Endodermal cell (in vitro differentiated cells): ENCODE measurements at regions not wholly inside any gene's neighbourhood (a gene's known extent, or its start where the extent isn't known, plus 50 kb on each side); places are given as distances from the start of the nearest gene placed in this dataset.
"Not testable (repeated sequence)": the region's sequence is repeated elsewhere in the genome, so short reads cannot be mapped to it uniquely, and the experiment has no call there.

ENCODE experiments used
- DNase-seq: peaks from one replicate; pipeline ENCODE4 v3.0.0-alpha.2; 2017
- H3K27ac ChIP-seq: 2 replicates; pipeline ENCODE4 v1.5.1; 2013; ENCODE audit warnings: mild to moderate bottlenecking, low read depth, low read length, moderate library complexity
- H3K27me3 ChIP-seq: 2 replicates; pipeline ENCODE4 v1.6.1; 2013; ENCODE audit warnings: mild to moderate bottlenecking, low read length, moderate library complexity; ENCODE audit not compliant: insufficient read depth, control insufficient read depth, poor library complexity, severe bottlenecking
- H3K36me3 ChIP-seq: 2 replicates; pipeline ENCODE4 v1.7.0; 2013; ENCODE audit warnings: mild to moderate bottlenecking, low read length, moderate library complexity; ENCODE audit not compliant: control insufficient read depth, insufficient read depth
- H3K4me1 ChIP-seq: one replicate; pipeline ENCODE4 v1.7.0; 2013; ENCODE audit warnings: low read length; ENCODE audit not compliant: control insufficient read depth, insufficient read depth
- H3K4me3 ChIP-seq: 2 replicates; pipeline ENCODE4 v1.5.1; 2013; ENCODE audit warnings: mild to moderate bottlenecking, low read length, moderate library complexity
- H3K9ac ChIP-seq: 2 replicates; pipeline ENCODE4 v1.6.1; 2013; ENCODE audit warnings: mild to moderate bottlenecking, low read length, moderate library complexity; ENCODE audit not compliant: poor library complexity, severe bottlenecking; ENCODE audit errors: extremely low read depth
- H3K9me3 ChIP-seq: 2 replicates; pipeline ENCODE4 v1.6.1; 2013; ENCODE audit warnings: mild to moderate bottlenecking, low read length, moderate library complexity; ENCODE audit not compliant: control insufficient read depth
- H3K27ac Mint-ChIP-seq: 2 replicates; pipeline ENCODE4 v1.8.0; 2020; ENCODE audit warnings: mixed read lengths
- H3K27me3 Mint-ChIP-seq: 2 replicates; pipeline ENCODE4 v1.8.0; 2021; ENCODE audit warnings: mild to moderate bottlenecking, mixed read lengths; ENCODE audit not compliant: insufficient read depth
- H3K36me3 Mint-ChIP-seq: 2 replicates; pipeline ENCODE4 v1.8.0; 2020; ENCODE audit warnings: low read depth, mixed read lengths
- H3K4me1 Mint-ChIP-seq: 2 replicates; pipeline ENCODE4 v1.8.0; 2020; ENCODE audit warnings: mixed read lengths
- H3K4me3 Mint-ChIP-seq: 2 replicates; pipeline ENCODE4 v1.8.0; 2020; ENCODE audit warnings: mild to moderate bottlenecking, moderate library complexity, mixed read lengths
- H3K9me3 Mint-ChIP-seq: 2 replicates; pipeline ENCODE4 v1.8.0; 2020; ENCODE audit warnings: mild to moderate bottlenecking, mixed read lengths
- WGBS, 2 experiments: methylation state at CpG; one replicate each; pipeline versions ENCODE4 v1.1.5 to v1.1.7; 2013; ENCODE audit warnings: missing lambda C conversion rate in 2 of 2, mixed read lengths in 1 of 2; ENCODE audit not compliant: insufficient coverage in 1 of 2, insufficient read length in 1 of 2; 5-methylcytosine and 5-hydroxymethylcytosine counted together
- TF ChIP-seq, protein P1 (sequence below): fragments of 200-600 bp; sonication (generic); conservative IDR thresholded peaks from 2 replicates; pipeline ENCODE4 v1.5.0; 2021; ENCODE audit warnings: antibody characterized with exemption, mild to moderate bottlenecking

DNA sequence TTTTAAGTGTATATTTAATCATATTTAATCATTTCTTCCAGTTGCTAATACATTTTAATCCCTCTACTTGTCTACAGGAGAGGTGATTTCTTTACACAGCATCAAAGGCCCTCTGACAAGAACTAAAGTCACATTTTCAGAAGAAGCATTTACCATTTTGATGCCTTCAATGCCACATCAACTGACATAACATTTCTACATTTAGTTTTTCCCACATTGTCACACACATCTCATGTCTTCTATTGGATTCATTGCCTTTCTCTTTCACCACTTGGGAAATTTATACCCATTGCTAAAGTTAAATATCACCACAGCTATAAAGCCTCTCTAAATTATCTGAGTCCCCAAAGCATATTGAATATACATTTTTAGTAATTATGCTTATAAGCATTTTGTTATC, 1907.5 kb upstream of the CDH9 start:
- Histone ChIP-seq H3K36me3 (no peaks in the 10 kb centered on the region), H3K4me3 (no peak overlapping the region), H3K9ac (no peak overlapping the region), H3K9me3 (no peaks in the 10 kb centered on the region), H3K4me1 (no peaks in the 10 kb centered on the region), H3K27ac (no peak overlapping the region), H3K27me3 (no peaks in the 10 kb centered on the region)
- H3K27me3 Mint-ChIP-seq = no peaks in the 10 kb centered on the region
- DNase-seq = no peak
- H3K36me3 Mint-ChIP-seq = no peaks in the 10 kb centered on the region
- H3K4me3 Mint-ChIP-seq = no peak overlapping the region
- TF ChIP-seq, protein P1, sequence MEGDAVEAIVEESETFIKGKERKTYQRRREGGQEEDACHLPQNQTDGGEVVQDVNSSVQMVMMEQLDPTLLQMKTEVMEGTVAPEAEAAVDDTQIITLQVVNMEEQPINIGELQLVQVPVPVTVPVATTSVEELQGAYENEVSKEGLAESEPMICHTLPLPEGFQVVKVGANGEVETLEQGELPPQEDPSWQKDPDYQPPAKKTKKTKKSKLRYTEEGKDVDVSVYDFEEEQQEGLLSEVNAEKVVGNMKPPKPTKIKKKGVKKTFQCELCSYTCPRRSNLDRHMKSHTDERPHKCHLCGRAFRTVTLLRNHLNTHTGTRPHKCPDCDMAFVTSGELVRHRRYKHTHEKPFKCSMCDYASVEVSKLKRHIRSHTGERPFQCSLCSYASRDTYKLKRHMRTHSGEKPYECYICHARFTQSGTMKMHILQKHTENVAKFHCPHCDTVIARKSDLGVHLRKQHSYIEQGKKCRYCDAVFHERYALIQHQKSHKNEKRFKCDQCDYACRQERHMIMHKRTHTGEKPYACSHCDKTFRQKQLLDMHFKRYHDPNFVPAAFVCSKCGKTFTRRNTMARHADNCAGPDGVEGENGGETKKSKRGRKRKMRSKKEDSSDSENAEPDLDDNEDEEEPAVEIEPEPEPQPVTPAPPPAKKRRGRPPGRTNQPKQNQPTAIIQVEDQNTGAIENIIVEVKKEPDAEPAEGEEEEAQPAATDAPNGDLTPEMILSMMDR = no peak
- peaks cover 5% of the 10 kb centered on the region for H3K4me1 Mint-ChIP-seq
- H3K27ac Mint-ChIP-seq = no peak overlapping the region
- H3K9me3 Mint-ChIP-seq = no peaks in the 10 kb centered on the region

DNA sequence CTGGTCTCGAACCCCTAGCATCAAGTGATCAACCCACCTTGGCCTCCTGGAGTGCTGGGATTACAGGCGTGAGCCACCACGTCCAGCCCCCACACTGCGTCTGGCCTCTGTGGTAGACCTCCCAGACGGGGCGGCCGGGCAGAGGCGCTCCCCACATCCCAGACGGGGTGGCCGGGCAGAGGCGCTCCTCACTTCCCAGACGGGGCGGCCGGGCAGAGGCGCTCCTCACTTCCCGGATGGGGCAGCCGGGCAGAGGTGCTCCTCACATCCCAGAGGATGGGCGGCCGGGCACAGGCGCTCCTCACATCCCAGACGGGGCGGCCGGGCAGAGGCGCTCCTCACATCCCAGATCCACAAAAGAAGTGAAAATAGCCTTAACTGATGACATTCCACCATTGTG, 1891.0 kb upstream of the CDH9 start:
- H3K27ac ChIP-seq, H3K9me3 ChIP-seq, DNase-seq, H3K27me3 ChIP-seq, H3K4me3 ChIP-seq, H3K36me3 ChIP-seq, H3K4me1 ChIP-seq, H3K27me3 Mint-ChIP-seq, H3K4me1 Mint-ChIP-seq, H3K36me3 Mint-ChIP-seq, H3K9ac ChIP-seq, H3K4me3 Mint-ChIP-seq, H3K27ac Mint-ChIP-seq: not testable (repeated sequence)
- H3K9me3 Mint-ChIP-seq = peaks cover 35% of the 10 kb centered on the region
- WGBS, 2 experiments = 78 to 90% methylated on average over 6 to 24 of the region's 24 CpGs

GRCh38 chr5:28928327-28928790, 1890.0 kb upstream of the CDH9 start:
- H3K4me3 ChIP-seq, H3K27ac Mint-ChIP-seq, H3K27me3 Mint-ChIP-seq, H3K4me1 ChIP-seq, DNase-seq, H3K36me3 ChIP-seq, H3K27ac ChIP-seq, H3K9ac ChIP-seq, H3K36me3 Mint-ChIP-seq, H3K9me3 ChIP-seq, H3K4me3 Mint-ChIP-seq, H3K27me3 ChIP-seq, H3K4me1 Mint-ChIP-seq: not testable (repeated sequence)
- peaks cover 35% of the 10 kb centered on the region for H3K9me3 Mint-ChIP-seq
- 95 to 100% methylated on average over 4 to 23 of the region's 23 CpGs for WGBS, 2 experiments

- Histone ChIP-seq H3K36me3 (no peaks in the 10 kb centered on the region), H3K9ac (no peak overlapping the region), H3K27ac (no peak overlapping the region), H3K4me3 (no peak overlapping the region), H3K27me3 (no peaks in the 10 kb centered on the region), H3K9me3 (peaks cover 6% of the 10 kb centered on the region), H3K4me1 (no peaks in the 10 kb centered on the region)
- no peaks in the 10 kb centered on the region for H3K27me3 Mint-ChIP-seq
- no peak for DNase-seq
- H3K27ac Mint-ChIP-seq = no peak overlapping the region
- H3K9me3 Mint-ChIP-seq = peaks cover 35% of the 10 kb centered on the region
- 96 to 99% methylated on average over 23 to 71 of the region's 71 CpGs for WGBS, 2 experiments
- no peaks in the 10 kb centered on the region for H3K4me1 Mint-ChIP-seq
- no peaks in the 10 kb centered on the region for H3K36me3 Mint-ChIP-seq
- TF ChIP-seq, protein P1 = no peak
- H3K4me3 Mint-ChIP-seq = no peak overlapping the region
Observed at GRCh38 chr5:28927559-28928326, 1889.4 kb upstream of the CDH9 start.
